Lower leg skin (tissue), 3 donors: ENCODE measurements at regions not wholly inside any gene's neighbourhood (a gene's known extent, or its start where the extent isn't known, plus 50 kb on each side); places are given as distances from the start of the nearest gene placed in this dataset.

Experiments used
- POLR2A ChIP-seq, 2 donors: fragments of 450-650 bp; IDR thresholded peaks; one replicate each; pipeline ENCODE4 v1.6.1; 2016 to 2017; ENCODE audit warnings: antibody characterized with exemption in 2 of 2, mild to moderate bottlenecking in 1 of 2, moderate library complexity in 1 of 2
- TF ChIP-seq, protein P1 (sequence below), 3 donors: fragments of 450-650 bp; IDR thresholded peaks; one replicate each; pipeline ENCODE4 v1.5.1; 2016; ENCODE audit warnings: antibody characterized with exemption in 3 of 3, mild to moderate bottlenecking in 3 of 3, moderate library complexity in 2 of 3

DNA sequence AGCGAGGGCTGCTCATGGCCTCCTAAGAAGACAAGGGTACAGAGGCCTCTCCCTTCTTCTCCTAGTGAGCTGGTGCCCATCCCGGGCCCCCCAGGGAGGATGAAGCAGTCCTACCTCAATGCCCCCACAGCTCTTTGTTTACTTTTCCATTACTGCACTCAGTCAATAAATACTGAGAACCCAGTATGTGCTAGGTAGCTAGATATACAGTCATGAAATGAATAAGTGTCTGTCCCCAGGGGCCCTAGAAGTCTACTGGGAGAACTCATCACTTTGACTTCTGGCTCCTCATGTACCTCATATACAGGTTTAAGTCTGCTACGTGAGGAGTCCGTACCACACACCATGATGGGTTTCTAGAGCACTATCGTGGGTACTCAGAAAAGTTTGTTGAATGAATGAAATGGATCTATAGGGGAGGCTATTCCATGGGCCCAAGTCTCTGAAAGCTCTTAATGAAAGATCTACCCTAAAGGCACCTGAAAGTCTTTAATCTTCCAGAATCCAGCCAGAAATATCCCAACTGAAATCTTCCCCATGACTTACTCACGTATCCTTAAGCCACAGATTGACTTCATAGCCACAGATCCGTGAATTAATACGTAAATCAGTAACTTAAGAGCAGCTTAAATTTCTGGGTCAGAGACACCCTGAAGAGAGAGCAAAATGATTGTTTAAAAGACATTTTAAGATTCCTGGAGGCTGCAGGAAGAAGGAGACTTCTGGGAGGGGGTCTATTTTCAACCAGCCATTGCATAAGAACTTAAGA lies 51.6 kb upstream of the POMP start:
- TF ChIP-seq, protein P1, sequence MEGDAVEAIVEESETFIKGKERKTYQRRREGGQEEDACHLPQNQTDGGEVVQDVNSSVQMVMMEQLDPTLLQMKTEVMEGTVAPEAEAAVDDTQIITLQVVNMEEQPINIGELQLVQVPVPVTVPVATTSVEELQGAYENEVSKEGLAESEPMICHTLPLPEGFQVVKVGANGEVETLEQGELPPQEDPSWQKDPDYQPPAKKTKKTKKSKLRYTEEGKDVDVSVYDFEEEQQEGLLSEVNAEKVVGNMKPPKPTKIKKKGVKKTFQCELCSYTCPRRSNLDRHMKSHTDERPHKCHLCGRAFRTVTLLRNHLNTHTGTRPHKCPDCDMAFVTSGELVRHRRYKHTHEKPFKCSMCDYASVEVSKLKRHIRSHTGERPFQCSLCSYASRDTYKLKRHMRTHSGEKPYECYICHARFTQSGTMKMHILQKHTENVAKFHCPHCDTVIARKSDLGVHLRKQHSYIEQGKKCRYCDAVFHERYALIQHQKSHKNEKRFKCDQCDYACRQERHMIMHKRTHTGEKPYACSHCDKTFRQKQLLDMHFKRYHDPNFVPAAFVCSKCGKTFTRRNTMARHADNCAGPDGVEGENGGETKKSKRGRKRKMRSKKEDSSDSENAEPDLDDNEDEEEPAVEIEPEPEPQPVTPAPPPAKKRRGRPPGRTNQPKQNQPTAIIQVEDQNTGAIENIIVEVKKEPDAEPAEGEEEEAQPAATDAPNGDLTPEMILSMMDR (IDR thresholded peaks at IDR 0.05), result no peak
- no peak for TF ChIP-seq POLR2A (IDR thresholded peaks at IDR 0.05)
